ENCODE measurements at regions not wholly inside any gene's neighbourhood (a gene's known extent, or its start where the extent isn't known, plus 50 kb on each side); places are given as distances from the start of the nearest gene placed in this dataset.

DNA sequence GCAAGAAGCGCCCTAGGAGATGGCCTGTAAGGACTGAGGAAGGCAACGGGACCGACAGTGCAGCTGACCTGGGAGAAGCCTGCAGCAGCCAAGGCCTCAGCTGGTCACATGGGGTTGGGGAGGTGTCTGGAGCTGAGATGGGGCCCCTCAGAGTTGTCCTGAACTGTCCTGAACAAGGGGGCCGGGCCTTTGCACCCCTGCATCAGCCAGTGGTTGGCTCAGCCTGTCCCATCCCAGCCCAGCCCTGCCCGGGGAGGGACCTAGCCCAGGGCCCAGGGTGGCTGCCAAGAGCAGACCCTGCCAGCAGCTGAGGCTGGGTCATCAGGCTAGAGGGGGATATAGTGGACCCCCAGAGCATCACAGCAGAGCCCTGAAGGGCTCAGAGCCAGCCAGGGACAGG, 122.8 kb upstream of the PPP1R26 start:
- TF ChIP-seq, protein P1, sequence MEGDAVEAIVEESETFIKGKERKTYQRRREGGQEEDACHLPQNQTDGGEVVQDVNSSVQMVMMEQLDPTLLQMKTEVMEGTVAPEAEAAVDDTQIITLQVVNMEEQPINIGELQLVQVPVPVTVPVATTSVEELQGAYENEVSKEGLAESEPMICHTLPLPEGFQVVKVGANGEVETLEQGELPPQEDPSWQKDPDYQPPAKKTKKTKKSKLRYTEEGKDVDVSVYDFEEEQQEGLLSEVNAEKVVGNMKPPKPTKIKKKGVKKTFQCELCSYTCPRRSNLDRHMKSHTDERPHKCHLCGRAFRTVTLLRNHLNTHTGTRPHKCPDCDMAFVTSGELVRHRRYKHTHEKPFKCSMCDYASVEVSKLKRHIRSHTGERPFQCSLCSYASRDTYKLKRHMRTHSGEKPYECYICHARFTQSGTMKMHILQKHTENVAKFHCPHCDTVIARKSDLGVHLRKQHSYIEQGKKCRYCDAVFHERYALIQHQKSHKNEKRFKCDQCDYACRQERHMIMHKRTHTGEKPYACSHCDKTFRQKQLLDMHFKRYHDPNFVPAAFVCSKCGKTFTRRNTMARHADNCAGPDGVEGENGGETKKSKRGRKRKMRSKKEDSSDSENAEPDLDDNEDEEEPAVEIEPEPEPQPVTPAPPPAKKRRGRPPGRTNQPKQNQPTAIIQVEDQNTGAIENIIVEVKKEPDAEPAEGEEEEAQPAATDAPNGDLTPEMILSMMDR (IDR thresholded peaks at IDR 0.05), result no peak
- TF ChIP-seq EP300 (IDR thresholded peaks at IDR 0.05) (no peak), POLR2A (IDR thresholded peaks at IDR 0.05; ENCODE audit: low read depth) (no peak), POLR2AphosphoS5 (IDR thresholded peaks at IDR 0.05) (no peak)
